Sigmoid colon (tissue), 6 donors: ENCODE measurements at regions not wholly inside any gene's neighbourhood (a gene's known extent, or its start where the extent isn't known, plus 50 kb on each side); places are given as distances from the start of the nearest gene placed in this dataset.

Source experiments
- DNase-seq: peaks from one replicate; pipeline ENCODE4 v3.0.0-alpha.2; 2019
- H3K27ac ChIP-seq, 4 donors: fragments of 200-600 bp; sonication (generic); one replicate each; pipeline ENCODE4 v1.5.1; 2016 to 2019; ENCODE audit warnings: mild to moderate bottlenecking in 1 of 4
- H3K27me3 ChIP-seq, 3 donors: fragments of 200-600 bp; sonication (generic); one replicate each; pipeline ENCODE4 v1.5.1; 2019; ENCODE audit warnings: mild to moderate bottlenecking in 1 of 3
- H3K36me3 ChIP-seq, 4 donors: fragments of 200-600 bp; sonication (generic); one replicate each; pipeline ENCODE4 v1.5.1; 2016 to 2019
- H3K4me1 ChIP-seq, 4 donors: fragments of 200-600 bp; sonication (generic); one replicate each; pipeline ENCODE4 v1.5.1; 2017 to 2019
- H3K4me3 ChIP-seq, 4 donors: fragments of 200-600 bp; sonication (generic); one replicate each; pipeline ENCODE4 v1.5.1; 2017 to 2019; ENCODE audit warnings: mild to moderate bottlenecking in 2 of 4, moderate library complexity in 1 of 4
- H3K9me3 ChIP-seq, 4 donors: fragments of 200-600 bp in 3 of 4; sonication (generic) in 3 of 4; one replicate each; pipeline versions ENCODE4 v1.5.1 to v1.6.1; 2013 to 2019
- EP300 ChIP-seq, 4 donors: sonication (generic); formaldehyde crosslinking; IDR thresholded peaks; one replicate each; pipeline ENCODE4 v1.6.1; 2017; ENCODE audit warnings: antibody characterized with exemption in 4 of 4
- POLR2A ChIP-seq, 2 donors: fragments of 450-650 bp; IDR thresholded peaks; one replicate each; pipeline ENCODE4 v1.6.1; 2016; ENCODE audit warnings: antibody characterized with exemption in 2 of 2, mild to moderate bottlenecking in 2 of 2, moderate library complexity in 2 of 2
- POLR2AphosphoS5 ChIP-seq, 4 donors: sonication (generic); formaldehyde crosslinking; IDR thresholded peaks; one replicate each; pipeline ENCODE4 v1.6.1; 2017; ENCODE audit warnings: antibody characterized with exemption in 4 of 4
- WGBS, 2 donors: extraction: QIAGEN DNeasy Blood & Tissue Kit; methylation state at CpG; one replicate each; pipeline ENCODE4 v1.1.7; 2013; 5-methylcytosine and 5-hydroxymethylcytosine counted together
- intact Hi-C: fragments of 100-400 bp; cut with DNase I; formaldehyde crosslinking; loops from one replicate; pipeline ENCODE4 v1.15.1; 2023
- TF ChIP-seq, protein P1 (sequence below), 4 experiments: fragments of 450-650 bp in 3 of 4; fragments of 200-600 bp in 1 of 4; IDR thresholded peaks; one replicate each; pipeline ENCODE4 v1.5.1; 2016 to 2019; ENCODE audit warnings: antibody characterized with exemption in 4 of 4, mild to moderate bottlenecking in 3 of 4, moderate library complexity in 2 of 4
- donor health status: healthy with polysubstance abuse.
- donor health status: healthy.

DNA sequence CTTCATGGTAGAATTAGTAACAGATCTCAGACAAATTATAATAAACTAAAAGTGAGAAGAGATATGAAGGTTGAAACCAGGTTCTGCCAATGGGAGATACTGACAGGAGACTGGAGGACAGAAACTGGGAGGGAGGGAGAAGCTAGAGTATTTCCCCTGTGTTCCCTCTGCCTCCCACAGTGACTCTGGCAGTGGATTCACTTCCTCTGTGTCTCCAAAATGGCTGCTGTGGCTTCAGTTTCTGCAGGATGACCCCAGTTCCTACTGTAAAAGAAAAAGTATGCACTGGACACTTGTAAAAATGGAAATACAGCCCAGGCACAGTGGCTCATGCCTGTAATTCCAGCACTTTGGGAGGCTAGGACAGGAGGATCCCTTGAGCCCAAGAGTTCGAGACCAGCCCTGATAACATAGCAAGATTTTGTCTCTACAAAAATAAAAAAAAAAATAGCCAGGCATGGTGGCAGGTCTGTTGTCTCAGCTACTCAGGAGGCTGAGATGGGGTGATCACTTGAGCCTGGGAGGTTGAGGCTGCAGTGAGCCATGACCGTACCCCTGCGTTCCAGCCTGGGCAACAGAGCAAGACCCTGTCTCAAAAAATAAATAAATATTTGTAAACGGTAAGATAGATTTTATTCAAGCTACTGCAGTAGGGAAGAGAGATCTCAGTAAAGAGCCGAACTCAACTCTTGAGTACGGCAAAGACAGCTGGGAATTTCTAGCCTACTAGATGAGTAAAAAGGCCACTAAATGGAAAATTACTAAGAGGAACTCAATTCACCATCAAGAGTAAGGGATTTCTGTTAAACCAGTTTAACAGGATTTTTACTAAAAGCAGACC, 156.6 kb upstream of the TRIM24 start:
- H3K27me3 ChIP-seq, result no peaks in the 10 kb centered on the region
- intact Hi-C loops, result no loop called here
- H3K9me3 ChIP-seq, result peaks cover 0 to 3% (median 0%) of the 10 kb centered on the region in 4 donors
- H3K36me3 ChIP-seq, result no peaks in the 10 kb centered on the region
- TF ChIP-seq, protein P1, sequence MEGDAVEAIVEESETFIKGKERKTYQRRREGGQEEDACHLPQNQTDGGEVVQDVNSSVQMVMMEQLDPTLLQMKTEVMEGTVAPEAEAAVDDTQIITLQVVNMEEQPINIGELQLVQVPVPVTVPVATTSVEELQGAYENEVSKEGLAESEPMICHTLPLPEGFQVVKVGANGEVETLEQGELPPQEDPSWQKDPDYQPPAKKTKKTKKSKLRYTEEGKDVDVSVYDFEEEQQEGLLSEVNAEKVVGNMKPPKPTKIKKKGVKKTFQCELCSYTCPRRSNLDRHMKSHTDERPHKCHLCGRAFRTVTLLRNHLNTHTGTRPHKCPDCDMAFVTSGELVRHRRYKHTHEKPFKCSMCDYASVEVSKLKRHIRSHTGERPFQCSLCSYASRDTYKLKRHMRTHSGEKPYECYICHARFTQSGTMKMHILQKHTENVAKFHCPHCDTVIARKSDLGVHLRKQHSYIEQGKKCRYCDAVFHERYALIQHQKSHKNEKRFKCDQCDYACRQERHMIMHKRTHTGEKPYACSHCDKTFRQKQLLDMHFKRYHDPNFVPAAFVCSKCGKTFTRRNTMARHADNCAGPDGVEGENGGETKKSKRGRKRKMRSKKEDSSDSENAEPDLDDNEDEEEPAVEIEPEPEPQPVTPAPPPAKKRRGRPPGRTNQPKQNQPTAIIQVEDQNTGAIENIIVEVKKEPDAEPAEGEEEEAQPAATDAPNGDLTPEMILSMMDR (IDR thresholded peaks at IDR 0.05), result no peak
- TF ChIP-seq EP300 (IDR thresholded peaks at IDR 0.05), result no peak
- no peak for TF ChIP-seq POLR2A (IDR thresholded peaks at IDR 0.05)
- TF ChIP-seq POLR2AphosphoS5 (IDR thresholded peaks at IDR 0.05), result no peak
- H3K4me3 ChIP-seq, result no peak overlapping the region
- no peak overlapping the region for H3K27ac ChIP-seq
- 95 to 97% methylated on average over 6 of the region's 6 CpGs for WGBS, 2 donors
- H3K4me1 ChIP-seq, result no peaks in the 10 kb centered on the region
- no peak for DNase-seq

GRCh38 chr7:138304071-138304320, 156.1 kb upstream of the TRIM24 start:
- TF ChIP-seq POLR2AphosphoS5 (IDR thresholded peaks at IDR 0.05) (no peak), POLR2A (IDR thresholded peaks at IDR 0.05) (no peak), EP300 (IDR thresholded peaks at IDR 0.05) (no peak)
- TF ChIP-seq, protein P1 (IDR thresholded peaks at IDR 0.05), result no peak
- no peak overlapping the region for H3K4me3 ChIP-seq
- H3K27ac ChIP-seq, result no peak overlapping the region
- H3K9me3 ChIP-seq, result peaks cover 0 to 3% (median 0%) of the 10 kb centered on the region in 4 donors
- intact Hi-C loops, result no loop called here
- no peak for DNase-seq
- no peaks in the 10 kb centered on the region for H3K36me3 ChIP-seq
- H3K27me3 ChIP-seq, result no peaks in the 10 kb centered on the region
- 90 to 94% methylated on average over 1 of the region's 1 CpG for WGBS, 2 donors
- H3K4me1 ChIP-seq, result no peaks in the 10 kb centered on the region

- intact Hi-C loops, result no loop called here
- H3K9me3 ChIP-seq, result peaks cover 0 to 3% (median 0%) of the 10 kb centered on the region in 4 donors
- no peak for DNase-seq
- 80 to 85% methylated on average over 3 of the region's 3 CpGs for WGBS, 2 donors
- no peaks in the 10 kb centered on the region for H3K36me3 ChIP-seq
- no peak overlapping the region for H3K4me3 ChIP-seq
- H3K4me1 ChIP-seq, result no peaks in the 10 kb centered on the region
- H3K27me3 ChIP-seq, result no peaks in the 10 kb centered on the region
- no peak overlapping the region for H3K27ac ChIP-seq
- TF ChIP-seq POLR2AphosphoS5 (IDR thresholded peaks at IDR 0.05) (no peak), POLR2A (IDR thresholded peaks at IDR 0.05) (no peak), EP300 (IDR thresholded peaks at IDR 0.05) (no peak)
- TF ChIP-seq, protein P1 (IDR thresholded peaks at IDR 0.05), result no peak
Observed at GRCh38 chr7:138307633-138308032, 152.4 kb upstream of the TRIM24 start.

DNA sequence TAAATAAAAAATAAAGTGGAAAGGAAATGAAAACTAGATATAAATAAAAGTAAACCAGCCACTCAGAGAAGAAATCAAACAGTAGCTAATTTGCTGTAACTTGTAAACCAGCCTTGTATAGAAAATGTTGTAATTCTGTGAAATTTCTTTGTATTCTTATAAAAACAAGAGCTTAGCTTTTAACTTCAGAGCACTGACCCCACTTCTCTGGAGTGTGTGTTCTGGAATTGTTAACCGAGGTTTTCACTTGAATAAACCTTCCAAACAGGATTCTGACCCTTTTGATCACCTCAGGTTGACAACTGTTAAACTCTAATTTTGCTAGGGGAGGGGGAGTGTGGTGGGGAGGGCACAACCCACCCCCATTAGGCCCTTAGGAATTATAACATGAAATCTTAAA, 151.9 kb upstream of the TRIM24 start:
- intact Hi-C loops, result no loop called here
- no peak for DNase-seq
- Histone ChIP-seq H3K4me1 (no peaks in the 10 kb centered on the region), H3K9me3 (peaks cover 0 to 3% (median 0%) of the 10 kb centered on the region in 4 donors), H3K4me3 (no peak overlapping the region), H3K27me3 (no peaks in the 10 kb centered on the region), H3K27ac (no peak overlapping the region), H3K36me3 (no peaks in the 10 kb centered on the region)
- no peak for TF ChIP-seq EP300 (IDR thresholded peaks at IDR 0.05)
- TF ChIP-seq, protein P1 (IDR thresholded peaks at IDR 0.05), result no peak
- no peak for TF ChIP-seq POLR2A (IDR thresholded peaks at IDR 0.05)
- TF ChIP-seq POLR2AphosphoS5 (IDR thresholded peaks at IDR 0.05), result no peak
- 80 to 83% methylated on average over 1 of the region's 1 CpG for WGBS, 2 donors

DNA sequence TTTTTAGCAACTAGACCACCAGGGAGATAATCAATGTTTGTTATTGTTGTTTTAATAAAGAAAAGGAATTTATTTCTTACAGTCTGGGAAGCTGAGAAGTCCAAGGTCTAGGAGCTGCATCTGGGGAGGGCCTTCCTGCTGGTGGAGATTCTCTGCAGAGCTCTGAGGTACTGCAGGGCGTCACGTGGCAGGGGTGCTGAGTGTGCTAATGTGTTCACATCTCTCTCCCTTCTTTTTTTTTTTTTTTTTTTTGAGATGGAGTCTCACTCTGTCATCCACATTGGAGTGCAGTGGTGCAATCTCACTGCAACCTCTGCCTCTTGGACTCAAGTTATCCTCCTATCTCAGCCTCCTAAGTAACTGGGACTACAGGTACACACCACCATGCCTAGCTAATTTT, 150.9 kb upstream of the TRIM24 start:
- H3K27me3 ChIP-seq, result no peaks in the 10 kb centered on the region
- no peak for DNase-seq
- no peak overlapping the region for H3K27ac ChIP-seq
- H3K9me3 ChIP-seq, result peaks cover 0 to 3% (median 0%) of the 10 kb centered on the region in 4 donors
- no peaks in the 10 kb centered on the region for H3K36me3 ChIP-seq
- TF ChIP-seq, protein P1 (IDR thresholded peaks at IDR 0.05), result no peak
- TF ChIP-seq POLR2AphosphoS5 (IDR thresholded peaks at IDR 0.05) (no peak), POLR2A (IDR thresholded peaks at IDR 0.05) (no peak), EP300 (IDR thresholded peaks at IDR 0.05) (no peak)
- no peaks in the 10 kb centered on the region for H3K4me1 ChIP-seq
- 90% methylated on average over 2 of the region's 2 CpGs for WGBS, 2 donors
- intact Hi-C loops, result no loop called here
- no peak overlapping the region for H3K4me3 ChIP-seq
